ENCODE measurements at regions not wholly inside any gene's neighbourhood (a gene's known extent, or its start where the extent isn't known, plus 50 kb on each side); places are given as distances from the start of the nearest gene placed in this dataset.

DNA sequence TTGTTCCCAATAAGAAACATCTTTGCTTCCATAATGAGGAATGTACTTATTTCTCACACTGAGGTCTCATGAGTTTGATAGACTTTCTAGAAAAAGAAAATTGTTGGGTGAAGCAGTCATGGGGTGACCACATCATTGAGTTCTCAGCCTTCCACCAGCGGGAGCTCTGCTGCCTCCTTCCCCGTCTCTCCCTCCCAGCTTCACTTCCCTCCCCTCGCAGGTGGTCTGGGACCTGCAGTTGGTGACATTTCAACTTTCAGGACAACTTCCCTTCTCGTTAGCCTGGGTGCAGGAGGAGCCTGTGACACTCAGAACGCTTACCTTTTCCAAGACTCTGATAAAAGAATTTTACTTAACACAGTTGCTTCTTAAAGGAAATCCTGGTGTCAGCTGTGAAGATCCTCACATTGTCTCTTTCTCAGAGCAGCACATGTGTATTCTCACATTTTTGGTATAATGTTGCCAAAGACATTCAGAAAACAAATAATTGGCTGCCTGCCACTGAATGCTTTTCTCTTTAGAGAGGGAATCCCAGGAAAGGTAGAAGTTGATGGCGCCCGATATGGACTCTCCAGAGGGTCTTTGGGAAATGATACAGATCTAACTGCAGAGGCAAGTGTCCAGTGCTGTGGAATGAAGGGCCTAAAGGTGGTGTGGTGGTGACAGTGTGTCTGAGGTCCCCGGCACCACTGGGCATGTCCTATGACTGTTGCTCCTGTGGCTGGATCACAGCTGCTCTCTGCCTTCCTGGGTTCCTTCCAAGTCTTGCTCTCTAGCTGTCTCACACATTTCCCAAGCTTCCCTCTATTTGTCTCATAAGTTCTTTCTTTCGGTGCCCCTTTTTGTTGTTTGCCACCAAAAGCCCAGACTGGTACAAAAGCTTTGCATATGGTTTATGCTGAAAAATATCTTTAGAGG lies 238.1 kb downstream of the GAS1 start:
- Mint-ChIP-seq H3K27me3 (ENCODE audit: low read depth) (no peaks in the 10 kb centered on the region), H3K9me3 (no peaks in the 10 kb centered on the region), H3K4me3 (no peak overlapping the region), H3K36me3 (ENCODE audit: low read depth) (no peaks in the 10 kb centered on the region), H3K4me1 (peaks cover 53% of the 10 kb centered on the region), H3K27ac (peak overlapping the region in 2 of 3 experiments; percentile 30 to 69)
- TF ChIP-seq, protein P1, sequence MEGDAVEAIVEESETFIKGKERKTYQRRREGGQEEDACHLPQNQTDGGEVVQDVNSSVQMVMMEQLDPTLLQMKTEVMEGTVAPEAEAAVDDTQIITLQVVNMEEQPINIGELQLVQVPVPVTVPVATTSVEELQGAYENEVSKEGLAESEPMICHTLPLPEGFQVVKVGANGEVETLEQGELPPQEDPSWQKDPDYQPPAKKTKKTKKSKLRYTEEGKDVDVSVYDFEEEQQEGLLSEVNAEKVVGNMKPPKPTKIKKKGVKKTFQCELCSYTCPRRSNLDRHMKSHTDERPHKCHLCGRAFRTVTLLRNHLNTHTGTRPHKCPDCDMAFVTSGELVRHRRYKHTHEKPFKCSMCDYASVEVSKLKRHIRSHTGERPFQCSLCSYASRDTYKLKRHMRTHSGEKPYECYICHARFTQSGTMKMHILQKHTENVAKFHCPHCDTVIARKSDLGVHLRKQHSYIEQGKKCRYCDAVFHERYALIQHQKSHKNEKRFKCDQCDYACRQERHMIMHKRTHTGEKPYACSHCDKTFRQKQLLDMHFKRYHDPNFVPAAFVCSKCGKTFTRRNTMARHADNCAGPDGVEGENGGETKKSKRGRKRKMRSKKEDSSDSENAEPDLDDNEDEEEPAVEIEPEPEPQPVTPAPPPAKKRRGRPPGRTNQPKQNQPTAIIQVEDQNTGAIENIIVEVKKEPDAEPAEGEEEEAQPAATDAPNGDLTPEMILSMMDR (IDR thresholded peaks at IDR 0.05; ENCODE audit: unreplicated experiment in 3 of 3): no peak

DNA sequence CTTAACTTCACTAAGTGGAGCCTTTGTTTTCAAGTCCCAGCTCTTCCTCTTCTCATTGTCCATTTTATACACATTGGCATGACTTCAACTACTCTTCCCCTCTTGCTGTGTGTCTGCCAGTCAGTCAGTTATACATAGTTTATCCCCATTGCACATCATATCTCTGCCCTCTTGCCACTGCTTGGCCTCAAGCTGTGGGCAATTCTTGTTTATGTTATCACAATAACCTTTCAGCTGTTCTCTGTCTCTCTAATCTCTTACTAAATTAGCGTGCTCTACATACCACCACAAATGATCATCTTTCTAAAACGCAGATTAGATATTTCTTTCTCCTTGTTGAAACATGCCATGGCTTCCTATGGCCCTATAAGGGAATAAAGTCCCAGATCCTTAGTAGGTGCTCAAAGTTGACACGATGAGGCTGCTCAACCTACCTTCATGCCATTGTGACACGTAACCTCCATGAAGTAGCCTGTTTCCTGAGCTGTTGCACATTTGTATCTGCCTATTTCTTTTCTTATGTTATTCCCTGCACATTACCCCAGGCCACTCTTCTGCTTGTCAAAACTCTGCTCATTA lies 239.3 kb downstream of the GAS1 start:
- Mint-ChIP-seq H3K4me1 (peaks cover 44% of the 10 kb centered on the region), H3K36me3 (ENCODE audit: low read depth) (no peaks in the 10 kb centered on the region), H3K4me3 (peak overlapping the region in 1 of 3 experiments; percentile 6), H3K27ac (peak overlapping the region in 2 of 3 experiments; percentile 30 to 53), H3K9me3 (no peaks in the 10 kb centered on the region), H3K27me3 (ENCODE audit: low read depth) (no peaks in the 10 kb centered on the region)
- TF ChIP-seq, protein P1 (IDR thresholded peaks at IDR 0.05; ENCODE audit: unreplicated experiment in 3 of 3): no peak

DNA sequence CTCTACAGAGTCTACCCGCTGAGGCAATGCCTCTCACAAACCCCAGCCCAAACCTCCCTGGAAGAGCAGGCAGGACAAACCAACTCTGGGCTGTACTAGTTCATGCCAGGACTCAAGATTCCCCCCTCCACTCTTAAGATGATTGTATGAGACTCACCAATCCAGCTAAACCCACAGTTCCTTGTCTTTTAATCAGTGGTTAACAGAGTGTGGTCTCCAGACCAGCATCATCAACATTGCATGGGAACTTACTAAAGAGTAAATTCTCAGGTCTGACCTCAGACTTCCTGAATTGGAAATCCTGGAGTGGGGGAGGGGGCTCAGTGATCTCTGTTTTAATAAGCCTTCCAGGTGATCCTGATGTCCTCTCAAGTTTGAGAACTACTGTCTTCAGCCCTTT lies 240.9 kb downstream of the GAS1 start:
- Mint-ChIP-seq H3K4me1 (peaks cover 56% of the 10 kb centered on the region), H3K27ac (peak overlapping the region in 1 of 3 experiments; percentile 79), H3K9me3 (no peaks in the 10 kb centered on the region), H3K36me3 (ENCODE audit: low read depth) (no peaks in the 10 kb centered on the region), H3K4me3 (no peak overlapping the region), H3K27me3 (ENCODE audit: low read depth) (no peaks in the 10 kb centered on the region)
- TF ChIP-seq, protein P1 (IDR thresholded peaks at IDR 0.05; ENCODE audit: unreplicated experiment in 3 of 3): no peak

DNA sequence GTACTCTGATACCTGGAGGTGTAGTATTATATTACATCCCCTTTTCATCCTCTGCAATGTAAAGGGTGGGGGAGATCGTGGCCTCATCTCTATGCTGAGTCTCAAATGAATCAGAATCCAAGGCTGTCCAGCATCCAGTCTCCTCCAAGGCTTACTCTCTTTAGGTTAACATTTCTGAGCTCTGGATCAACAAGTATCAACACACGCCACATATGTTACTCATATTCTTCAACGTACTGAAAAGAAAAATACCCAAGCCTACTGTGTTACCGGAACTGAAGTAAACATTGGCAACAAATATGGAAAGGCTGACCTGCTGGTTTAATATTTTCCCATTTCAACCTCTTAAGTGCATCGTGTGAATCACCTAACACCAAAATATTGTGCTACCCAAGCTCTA lies 241.8 kb downstream of the GAS1 start:
- no peaks in the 10 kb centered on the region for H3K36me3 Mint-ChIP-seq (ENCODE audit: low read depth)
- no peaks in the 10 kb centered on the region for H3K9me3 Mint-ChIP-seq
- peaks cover 65% of the 10 kb centered on the region for H3K4me1 Mint-ChIP-seq
- TF ChIP-seq, protein P1 (IDR thresholded peaks at IDR 0.05; ENCODE audit: unreplicated experiment in 3 of 3): no peak
- H3K4me3 Mint-ChIP-seq: no peak overlapping the region
- H3K27ac Mint-ChIP-seq: peak overlapping the region in 2 of 3 experiments; percentile 45 to 79
- no peaks in the 10 kb centered on the region for H3K27me3 Mint-ChIP-seq (ENCODE audit: low read depth)

DNA sequence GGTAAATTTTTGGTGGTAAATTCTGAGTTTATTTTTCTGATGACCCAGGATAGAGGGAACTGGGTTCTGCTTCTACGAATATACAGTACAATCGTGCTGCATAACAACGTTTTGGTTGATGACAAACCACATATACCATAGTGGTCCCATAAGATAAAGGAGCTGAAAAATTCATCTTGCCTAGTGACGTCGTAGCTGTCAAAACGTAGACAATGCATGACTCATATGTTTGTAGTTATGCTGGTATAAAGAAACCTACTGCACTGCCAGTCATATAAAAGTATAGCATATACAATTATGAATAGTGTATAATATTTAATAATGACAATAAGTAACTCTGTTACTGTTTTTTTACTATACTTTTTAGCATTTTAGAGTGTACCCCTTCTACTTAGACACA lies 244.0 kb downstream of the GAS1 start:
- Mint-ChIP-seq H3K27ac (no peak overlapping the region), H3K4me1 (peaks cover 69% of the 10 kb centered on the region), H3K4me3 (no peak overlapping the region), H3K9me3 (no peaks in the 10 kb centered on the region), H3K27me3 (ENCODE audit: low read depth) (no peaks in the 10 kb centered on the region), H3K36me3 (ENCODE audit: low read depth) (no peaks in the 10 kb centered on the region)
- TF ChIP-seq, protein P1 (IDR thresholded peaks at IDR 0.05; ENCODE audit: unreplicated experiment in 3 of 3): no peak

All from nephron (organoid).